GM19463 (cell line): ENCODE measurements at regions not wholly inside any gene's neighbourhood (a gene's known extent, or its start where the extent isn't known, plus 50 kb on each side); places are given as distances from the start of the nearest gene placed in this dataset.

Experiments used
- ATAC-seq: cut with Tn5 transposase; IDR thresholded peaks from one replicate; pipeline ENCODE4 v1.9.1; 2021; ENCODE audit warnings: mild to moderate bottlenecking, moderate library complexity; ENCODE audit not compliant: unreplicated experiment

DNA sequence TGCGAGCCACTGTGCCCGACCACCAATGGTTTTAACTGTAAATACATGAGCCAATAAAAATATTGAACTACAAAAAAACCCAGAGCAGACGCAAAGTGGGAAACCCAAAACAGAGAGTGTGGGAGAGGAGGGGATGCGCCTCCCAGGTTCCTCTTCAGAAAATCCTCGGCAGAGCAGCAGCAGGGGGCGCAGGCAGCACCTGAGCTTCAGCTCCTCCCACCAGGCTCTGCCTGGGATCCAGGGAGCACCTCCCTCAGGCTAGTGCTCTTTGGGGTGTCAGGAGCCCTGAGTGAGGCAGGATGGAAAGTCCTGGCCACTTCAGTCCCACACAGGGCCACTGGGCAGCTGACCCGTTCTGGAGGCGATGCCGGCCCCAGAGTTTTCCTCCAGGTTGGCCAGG, 536.9 kb upstream of the CDH4 start:
- ATAC-seq = no peak

DNA sequence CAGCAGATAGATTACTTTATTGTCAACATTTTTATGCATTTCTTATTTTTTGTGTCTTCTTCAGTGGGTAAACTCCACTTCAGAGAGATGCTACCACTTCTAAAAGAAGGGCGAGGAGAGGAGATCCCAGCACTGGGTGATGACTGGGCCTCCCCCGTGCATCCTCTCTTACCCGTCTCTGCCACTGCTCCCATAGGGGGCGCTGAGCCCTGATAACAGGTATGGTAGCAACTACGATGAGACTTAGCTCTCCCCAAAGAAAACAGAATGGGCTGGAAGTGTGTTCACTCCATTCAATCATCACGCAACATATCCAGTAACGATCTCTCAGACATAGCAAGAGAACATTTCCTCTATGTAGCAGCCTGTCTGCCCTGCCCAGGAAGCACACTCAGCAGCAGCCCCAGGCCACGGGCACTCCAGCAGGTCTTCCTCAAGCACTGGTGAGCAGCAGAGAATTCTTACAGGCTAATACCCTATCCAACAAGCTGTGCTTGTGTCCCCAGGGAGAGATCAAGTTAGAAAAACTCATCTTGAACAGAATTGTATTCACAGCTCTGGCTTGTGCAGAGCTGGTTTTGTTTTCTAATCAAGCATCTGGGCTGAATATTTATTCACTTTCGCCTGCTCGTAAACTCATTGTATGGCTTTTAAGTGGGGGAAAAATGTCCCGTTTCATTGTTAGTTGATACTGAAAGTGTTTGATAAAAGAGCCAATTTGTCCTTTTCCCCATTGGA, 533.1 kb upstream of the CDH4 start:
- ATAC-seq = no peak

DNA sequence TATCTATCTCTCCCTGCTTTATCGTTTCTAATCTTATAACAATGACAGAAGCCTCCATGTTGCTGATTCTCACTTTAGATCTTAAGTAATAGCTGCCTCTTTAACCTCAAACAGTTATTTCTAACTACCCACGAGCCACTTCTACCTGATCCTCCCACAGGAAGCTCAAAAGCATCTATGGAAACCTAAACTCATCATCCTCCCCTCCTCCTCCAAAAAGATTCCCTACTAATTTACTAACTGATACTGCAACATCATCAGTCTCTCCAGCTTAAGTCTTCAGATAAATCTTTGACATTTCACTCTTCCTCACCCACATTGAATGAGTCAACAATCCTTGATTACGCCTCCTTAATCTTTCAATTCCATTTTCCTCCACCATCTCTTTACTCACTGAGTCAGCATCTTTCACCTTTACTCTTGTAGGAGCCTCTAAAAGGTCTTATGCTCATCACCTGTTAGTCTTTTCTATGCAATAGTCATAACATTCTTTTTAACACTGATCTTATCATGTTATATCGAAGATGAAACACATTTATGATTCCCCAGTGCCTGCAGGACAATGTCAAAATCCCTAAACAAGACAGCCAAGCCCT, 526.7 kb upstream of the CDH4 start:
- ATAC-seq = no peak

DNA sequence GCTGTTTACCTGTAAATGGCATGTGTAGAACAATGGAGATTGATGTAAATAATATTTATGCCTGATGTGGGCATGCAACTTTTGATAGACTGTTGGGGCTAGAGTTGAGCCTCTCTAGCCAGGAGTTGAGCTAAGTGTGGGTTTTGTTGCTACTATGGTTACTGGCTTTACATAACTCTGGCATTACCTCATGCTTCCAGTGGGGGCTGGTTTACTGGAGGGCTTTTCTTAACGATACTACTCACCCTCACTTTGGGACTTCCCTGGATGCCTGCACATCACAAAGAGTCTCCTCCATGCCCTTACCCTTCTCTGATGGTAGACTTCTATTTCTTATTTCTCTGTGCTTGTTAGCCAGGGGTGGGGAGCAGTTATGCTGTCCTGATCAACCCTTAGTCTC, 524.6 kb upstream of the CDH4 start:
- ATAC-seq = no peak

DNA sequence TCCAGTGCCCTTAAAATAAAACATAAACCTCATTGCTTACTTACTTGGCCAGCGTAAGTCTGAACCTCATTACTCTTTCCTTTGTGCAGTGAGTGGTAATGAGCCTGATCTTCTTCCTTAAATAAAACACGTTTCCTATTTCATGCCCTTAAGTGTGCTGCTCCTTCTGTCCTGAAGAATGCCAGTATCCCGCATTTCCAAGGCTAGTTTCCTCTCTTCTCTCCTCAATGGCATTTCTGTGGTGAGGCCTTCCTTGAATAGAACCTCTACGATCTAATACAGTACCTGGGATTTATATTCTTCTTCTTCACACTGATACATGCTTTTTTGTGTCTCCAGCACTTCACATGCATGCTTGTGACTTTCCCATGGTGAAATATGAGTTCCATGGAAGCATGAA, 523.4 kb upstream of the CDH4 start:
- ATAC-seq = no peak

DNA sequence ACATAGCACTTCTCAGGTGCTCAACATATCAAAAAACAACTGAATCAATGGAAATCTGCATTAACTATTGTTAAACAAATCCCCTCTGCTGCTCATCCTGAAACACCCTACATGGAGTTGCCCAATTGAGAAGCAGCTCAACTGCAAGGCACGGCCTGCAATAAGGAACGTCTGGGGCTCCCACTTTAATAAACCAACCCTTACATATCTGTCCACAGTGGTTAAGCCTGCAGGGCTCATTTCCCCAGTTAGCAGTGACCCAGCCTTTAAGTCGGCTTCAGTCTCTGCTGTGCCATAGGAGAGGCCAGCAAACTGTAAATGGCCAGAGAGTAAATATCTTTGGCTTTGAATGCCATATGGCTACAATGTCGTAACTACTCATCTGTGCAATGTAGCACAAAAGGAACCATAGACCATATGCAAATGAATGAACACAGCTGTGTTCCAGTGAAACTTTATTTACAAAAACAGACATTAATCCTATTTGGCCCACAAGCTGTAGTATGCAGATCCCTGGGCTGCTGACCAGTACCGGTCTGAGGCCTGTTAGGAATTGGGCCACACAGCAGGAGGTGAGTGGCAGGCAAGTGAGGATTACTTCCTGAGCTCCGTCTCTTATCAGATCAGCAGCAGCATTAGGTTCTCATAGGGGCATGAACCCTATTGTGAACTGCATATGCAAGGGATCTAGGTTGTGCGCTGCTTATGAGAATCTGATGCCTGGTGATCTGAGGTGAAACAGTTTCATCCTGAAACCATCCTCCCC, 522.7 kb upstream of the CDH4 start:
- ATAC-seq = no peak

DNA sequence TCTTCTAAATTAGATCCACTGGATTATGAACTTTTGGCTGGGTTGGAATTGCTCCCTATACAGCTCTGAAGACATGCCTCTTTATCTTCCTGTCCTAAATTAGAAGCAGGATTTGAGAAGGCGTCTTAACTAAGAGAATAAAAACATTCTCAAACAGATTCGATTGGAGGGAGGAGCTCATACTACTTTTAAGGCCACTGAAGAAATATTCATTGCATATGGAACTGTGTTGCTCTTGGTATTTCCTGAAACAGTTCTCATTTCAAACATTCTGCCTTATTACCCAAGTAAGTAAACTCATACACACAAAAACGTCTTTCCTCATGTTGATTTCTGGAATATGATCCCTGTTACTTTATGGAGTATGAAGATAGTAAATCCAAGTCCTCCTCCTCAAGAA, 519.7 kb upstream of the CDH4 start:
- ATAC-seq = no peak

DNA sequence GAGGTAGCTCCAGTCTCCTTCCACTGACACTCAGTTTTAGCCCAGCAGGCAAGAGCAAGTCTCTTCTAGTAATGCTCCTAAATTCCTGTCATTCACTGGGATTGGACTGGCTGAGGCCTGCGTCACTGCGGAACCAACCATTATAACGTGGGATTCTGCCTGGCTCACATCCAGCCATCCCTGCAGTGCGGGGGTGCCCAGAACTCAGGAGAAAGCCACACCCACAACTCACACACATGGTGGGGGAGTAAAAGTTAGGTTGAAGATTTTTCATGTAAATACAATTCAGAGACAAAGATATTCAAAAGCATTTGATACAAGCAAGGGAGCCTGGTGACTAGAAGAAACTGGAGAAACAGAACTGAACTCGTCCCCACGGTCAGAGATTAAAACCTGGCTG, 504.0 kb upstream of the CDH4 start:
- no peak for ATAC-seq

DNA sequence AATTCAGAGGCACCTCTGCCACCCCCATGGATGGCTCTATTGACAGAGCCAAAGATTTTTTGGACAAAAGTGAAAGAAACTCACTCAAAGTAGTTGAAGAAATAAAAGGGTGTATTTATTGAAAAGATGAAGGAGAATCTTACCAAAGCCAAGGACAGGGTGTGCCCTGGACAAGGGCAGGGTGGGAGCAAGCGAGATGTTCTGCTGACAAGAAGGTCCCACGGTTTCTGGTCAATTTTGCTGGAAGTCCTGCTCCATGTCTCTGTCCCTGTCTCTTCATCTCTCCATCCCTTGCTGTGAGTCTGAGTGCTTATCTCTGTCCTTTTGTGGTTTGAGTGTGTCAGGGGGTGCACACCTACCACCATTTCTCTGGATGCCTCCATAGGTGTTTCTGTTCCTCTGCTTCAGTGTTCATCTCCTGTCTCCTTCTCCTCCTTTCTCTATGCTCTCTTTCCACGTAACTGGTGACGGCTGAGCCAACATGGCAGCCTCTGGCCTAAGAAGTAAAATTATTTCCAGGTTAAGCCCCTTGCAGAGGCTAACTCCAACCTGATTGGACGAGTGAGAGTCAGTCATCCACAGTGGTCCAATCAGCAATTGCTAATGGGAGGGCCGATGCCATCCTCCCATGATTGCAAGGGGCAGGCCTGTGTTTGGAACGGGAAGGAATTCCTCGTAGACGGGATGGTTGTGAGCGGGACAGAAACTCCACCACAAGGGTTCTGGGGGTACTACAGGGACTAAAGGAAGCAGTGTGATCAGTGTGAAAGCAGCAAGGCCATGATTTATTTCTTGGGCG, 502.1 kb upstream of the CDH4 start:
- ATAC-seq = no peak

DNA sequence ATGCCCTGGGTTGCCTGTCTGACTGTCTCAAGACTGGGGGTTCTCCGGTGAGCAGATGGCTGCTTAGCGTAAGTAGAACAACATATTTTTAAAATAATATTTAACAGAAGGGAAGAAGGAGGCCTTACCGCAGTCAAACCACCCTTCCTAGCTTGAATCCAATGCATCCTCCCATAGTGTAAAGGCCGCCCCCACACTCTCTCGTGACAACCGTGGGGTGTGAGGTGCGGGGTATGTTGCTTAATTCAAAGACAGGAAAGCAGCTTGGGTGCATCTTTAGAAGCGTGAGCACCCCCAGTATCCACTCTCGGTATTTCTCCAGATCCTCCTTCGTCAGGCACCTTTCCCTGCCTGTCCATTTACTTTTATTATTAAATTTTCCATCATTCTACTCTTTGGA, 501.2 kb upstream of the CDH4 start:
- no peak for ATAC-seq

DNA sequence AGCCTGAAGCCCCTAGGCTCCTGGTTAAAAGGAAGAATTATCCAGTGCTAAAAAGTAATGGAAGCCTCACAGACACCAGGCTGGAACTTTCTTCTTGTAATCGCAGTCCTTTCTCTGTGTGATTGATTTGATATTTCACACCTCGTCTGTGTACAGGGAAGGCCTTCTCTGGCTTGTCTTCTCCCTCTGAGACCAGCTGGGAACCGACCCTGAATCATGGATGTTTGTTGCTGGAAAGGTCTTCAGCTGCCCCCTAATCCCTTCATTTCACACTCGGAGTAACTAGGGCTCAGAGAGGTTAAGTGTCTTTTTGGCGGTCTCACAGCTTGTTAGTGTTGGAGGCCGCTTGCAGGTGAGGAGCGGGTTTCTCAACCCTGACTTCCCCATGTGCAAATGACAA, 500.2 kb upstream of the CDH4 start:
- no peak for ATAC-seq

DNA sequence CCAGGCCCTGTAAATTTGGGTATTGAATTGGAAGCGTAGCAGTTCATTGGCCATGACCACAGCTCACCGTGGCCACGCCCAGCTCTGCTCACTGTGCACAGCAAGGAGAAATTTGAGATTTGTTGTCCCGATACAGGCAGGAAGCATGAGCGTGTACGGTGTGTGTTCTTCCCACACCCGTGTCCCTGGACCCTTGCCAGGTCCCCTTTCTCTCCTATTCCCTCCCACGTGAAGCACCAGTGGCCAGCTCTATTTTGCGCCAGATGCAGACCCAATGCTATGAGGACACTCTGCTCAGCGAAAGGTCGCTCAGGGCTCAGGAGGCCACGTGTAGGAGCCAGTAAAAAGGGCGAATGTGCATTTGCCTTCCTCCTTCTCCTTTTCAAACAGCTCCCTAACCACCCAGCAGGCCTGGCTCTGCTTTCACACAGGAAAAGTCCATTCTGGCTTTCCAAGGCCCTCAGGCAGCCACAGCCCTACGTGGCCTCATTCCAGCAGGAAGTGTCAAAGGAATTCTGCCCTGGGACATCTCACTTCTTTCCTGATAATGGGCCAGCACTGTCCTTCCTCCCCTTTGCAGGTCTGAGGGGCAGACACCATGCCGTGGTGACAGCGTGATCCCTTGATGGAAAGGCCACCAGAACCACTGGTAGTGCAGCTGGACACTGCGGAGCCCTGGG, 499.2 kb upstream of the CDH4 start:
- no peak for ATAC-seq

DNA sequence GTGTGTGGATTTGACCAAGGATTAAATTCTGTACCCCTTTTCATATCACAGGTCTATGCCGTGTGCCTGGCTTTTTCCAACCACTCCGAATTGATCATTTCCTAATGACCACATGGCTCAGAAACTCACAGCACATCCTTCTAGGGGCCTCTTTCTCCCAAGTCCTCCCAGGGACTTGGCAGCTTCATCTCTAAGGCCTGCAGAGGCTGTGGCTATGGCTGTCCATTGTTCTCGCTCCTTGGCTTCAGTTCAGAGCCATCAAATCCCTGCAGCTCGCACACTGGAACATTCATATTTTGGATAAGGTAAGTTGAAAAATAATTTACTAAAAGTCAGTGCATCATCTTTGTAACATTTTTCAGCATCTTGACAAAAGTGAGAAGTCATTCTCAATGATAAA, 497.2 kb upstream of the CDH4 start:
- ATAC-seq = no peak

DNA sequence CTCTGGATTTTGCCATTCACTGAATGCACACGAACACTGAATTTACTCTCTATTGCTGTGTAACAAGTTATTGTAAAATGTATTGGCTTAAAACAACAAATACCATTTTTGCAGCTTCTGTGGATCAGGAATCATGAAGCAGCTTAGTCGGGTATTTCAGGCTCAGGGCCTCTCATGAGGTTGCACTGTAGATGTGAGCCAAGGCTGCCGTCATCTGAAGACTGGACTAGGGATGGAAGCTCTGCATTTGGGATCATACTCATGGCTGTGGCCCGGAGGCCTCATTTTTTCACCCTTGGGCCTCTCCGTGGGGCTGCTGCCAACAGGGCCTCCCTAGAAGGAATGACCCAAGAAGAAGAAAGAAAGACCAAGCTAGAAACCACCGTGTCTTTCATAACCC, 492.4 kb upstream of the CDH4 start:
- ATAC-seq = no peak

DNA sequence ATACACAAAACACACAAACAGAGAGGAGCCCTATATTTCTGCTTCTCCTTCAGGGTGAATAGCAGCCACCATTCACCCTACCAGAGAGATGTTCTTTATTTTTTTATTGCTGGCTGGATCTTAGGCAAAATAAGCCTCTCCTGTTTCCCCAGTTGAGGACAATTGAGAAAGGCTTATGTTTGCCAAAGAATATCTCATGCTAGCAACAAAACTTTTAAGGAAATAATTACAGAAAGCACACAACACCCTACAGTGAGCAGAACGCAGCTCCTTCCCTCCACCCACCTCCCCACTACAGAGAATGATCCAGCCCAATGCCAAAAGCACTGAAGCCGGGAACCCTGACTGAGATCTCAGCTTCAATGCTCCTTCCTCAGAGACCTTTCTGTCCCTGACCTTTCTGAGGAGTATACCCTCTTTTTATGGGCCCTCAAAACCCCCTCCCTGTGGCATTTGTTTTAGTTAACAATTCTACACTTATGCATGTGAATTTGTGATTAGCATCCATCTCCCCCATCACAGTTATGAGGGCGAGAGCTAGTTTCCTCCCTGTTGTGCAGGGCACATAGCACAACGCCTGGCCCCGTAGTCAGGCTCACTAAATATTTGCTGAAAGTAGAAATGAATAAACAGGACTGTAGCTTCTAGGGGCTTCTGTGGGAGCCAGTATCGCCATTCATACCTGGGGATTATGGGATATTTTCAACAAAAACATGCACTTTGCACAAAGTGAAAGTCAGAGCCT, 491.6 kb upstream of the CDH4 start:
- no peak for ATAC-seq

DNA sequence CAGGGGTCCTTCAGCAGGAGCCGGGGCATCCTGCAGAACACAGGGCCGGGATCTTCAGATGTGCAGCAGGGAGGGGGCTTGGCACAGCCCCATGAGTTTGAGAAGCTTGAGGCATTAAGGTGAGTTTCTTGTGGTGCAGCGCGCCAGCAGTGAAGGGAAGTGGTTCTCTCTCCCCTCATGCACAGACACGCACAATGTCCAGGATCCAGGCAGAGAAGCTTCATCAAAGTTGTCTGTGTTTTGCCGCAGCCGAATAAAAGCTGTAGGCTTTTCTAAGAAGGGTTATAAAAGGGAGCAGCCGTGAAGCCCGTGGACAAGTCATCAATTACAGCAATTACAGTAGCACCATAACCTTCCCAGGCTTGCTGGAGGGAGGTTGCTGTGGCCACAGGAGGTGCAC, 491.0 kb upstream of the CDH4 start:
- no peak for ATAC-seq

DNA sequence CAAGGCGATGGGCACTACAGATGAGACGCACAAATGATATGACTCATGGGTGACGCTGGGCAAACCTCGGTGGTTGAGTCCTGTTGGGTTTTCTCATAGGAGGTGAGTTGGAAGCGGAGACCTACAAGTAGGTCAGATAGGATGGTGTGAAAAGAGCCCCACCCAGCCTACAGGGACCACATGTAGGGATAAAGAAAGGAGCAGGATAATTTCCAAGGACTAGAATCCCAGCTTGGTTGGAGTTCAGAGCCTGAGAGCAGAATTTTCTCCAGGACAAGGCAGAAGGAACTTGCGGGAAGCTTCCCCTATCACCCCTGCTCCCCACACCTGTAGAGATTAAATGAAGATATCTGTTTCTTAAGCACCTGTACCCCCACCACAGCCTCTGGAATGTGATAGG, 489.7 kb upstream of the CDH4 start:
- no peak for ATAC-seq

DNA sequence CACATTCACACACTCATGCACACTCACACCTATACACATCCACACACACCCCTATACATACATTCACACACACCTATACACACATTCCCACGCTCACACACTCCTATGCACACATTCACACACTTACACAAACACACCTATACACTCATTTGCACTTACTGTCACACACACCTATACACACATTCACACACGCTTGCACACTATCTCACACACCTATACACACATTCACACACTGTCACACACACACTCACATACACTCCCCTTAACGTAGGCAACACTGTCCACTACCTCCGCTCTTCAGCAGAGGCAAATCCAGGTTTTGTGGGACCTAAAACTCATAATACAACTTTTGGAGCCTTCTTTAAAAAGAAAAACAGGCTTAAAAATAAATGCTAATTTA, 487.7 kb upstream of the CDH4 start:
- ATAC-seq = no peak

DNA sequence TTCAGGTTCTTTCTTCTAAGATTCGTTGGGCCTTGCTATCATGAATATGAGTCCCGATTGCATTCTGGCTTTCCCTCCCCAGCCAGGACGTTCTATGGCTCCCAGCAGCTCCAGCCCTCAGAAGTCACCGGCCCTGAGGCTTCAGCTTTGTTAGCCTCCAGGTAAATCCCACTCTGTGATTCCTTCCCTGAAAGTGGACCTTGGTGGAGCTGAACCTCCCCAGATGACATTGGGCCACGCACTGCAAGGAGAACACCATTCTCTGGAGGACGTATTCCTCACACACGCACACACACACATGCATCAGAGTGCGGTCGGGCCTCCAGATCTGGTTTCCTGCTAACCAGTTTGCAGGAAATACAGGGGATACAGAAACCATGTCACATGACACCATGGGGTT, 487.3 kb upstream of the CDH4 start:
- ATAC-seq = no peak

DNA sequence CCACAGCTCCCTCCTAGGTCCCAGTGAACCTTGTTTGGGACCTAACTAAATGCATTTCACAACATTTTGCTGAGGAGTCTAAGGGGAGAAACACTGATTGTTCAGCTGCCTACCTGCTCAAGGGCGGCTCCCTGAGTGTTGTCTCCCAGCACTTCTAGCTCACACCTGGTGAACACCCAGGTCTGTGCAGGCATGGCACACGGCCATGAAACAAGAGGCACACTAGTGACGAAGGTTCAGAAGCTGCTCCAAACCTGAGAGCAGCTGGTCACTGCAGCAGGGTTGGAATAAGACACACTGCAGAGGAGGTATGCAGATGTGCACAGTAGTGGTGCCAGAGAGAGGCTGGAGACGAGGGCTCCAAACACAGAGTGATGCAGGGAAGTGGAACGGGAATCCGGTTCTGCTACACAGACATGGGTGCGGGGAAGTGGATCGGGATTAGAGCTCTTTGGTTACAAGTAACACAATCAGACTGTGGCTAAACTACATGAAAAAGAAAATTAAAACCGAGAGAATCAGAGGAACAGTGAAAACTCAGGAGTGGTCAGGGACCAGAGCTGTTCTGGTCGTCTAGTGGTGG, 486.1 kb upstream of the CDH4 start:
- no peak for ATAC-seq
